HG03571 (cell line): ENCODE measurements at regions not wholly inside any gene's neighbourhood (a gene's known extent, or its start where the extent isn't known, plus 50 kb on each side); places are given as distances from the start of the nearest gene placed in this dataset.
"Not testable (repeated sequence)": the region's sequence is repeated elsewhere in the genome, so short reads cannot be mapped to it uniquely, and the experiment has no call there.

Experiments
- ATAC-seq: cut with Tn5 transposase; IDR thresholded peaks from one replicate; pipeline ENCODE4 v1.9.1; 2021; ENCODE audit not compliant: unreplicated experiment

DNA sequence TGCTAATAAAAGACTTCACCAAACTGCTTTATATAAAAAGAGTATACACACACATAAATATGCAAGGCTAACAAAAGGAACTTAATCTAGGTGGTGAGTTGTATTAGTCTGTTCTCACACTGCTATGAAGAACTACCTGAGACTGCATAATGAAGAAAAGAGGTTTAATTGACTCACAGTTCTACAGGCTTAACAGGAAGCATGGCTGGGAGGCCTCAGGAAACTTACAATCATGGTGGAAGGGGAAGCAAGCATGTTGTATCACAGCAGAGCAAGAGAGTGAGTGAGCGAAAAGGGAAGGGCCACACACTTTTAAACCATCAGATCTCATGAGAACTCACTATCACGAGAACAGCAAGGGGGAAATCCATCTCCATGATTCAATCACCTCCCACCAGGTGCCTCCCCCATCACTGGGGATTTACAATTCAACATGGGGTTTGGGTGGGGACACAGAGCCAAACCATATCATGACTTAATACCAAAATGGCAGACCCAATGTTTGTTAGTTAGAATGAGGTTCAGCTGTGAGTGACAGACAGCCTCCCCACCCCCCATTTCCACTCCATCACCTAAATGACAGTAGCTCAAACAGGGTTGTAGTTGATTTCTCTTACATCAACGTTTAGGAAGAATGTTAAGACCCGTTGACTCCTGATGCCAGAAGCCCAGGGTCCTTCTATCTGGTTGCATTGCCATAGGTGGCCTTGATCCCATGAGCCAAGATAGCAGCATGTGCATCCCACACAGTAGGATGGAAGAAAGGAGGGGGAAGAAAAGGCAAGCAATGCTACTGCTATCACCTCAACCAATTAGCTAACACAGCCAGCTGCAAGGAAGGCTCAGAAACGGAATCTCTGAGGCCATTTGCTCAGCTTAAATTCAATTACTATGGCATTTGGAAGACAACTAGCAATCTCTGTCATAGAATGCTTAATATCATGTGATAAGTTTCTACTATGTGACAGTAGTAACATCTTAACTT, 77.0 kb downstream of the CCDC71L start:
- no peak for ATAC-seq

DNA sequence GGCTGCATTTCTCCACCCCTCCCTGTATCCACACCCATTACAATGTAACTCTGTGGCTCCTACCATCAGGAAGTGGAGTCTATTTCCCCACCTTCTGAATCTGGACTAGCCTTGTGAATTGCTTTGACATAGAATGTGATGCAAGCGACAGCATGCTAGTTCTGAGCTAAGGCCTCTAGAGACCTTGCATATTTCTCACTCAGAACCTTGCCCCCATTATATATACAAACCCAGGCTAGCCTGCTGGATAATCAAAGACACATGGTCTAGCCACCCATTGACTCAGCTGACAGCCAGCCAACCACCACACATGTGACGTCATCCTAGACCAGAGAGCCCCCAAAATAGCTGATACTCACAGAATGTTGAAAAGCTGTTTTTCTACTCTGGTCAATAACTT, 77.9 kb downstream of the CCDC71L start:
- no peak for ATAC-seq

DNA sequence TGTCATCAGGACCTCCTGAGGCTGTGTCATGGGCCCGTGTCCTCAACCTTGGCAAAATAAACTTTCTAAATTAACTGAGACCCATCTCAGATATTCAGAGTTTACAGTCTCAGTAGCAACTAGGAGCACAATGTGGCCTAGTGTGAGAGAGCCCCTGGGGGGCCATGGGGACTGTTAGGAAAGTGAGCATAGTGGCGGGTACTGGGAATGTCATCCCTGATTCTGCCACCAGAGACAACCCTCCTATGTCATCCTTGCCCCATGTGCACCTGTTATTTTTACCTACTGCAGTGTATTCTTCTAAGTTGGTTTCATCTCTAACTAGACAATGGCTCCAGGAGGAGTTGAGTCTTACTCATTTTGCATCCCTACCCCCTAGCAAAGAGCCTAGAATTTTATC, 78.6 kb downstream of the CCDC71L start:
- no peak for ATAC-seq

DNA sequence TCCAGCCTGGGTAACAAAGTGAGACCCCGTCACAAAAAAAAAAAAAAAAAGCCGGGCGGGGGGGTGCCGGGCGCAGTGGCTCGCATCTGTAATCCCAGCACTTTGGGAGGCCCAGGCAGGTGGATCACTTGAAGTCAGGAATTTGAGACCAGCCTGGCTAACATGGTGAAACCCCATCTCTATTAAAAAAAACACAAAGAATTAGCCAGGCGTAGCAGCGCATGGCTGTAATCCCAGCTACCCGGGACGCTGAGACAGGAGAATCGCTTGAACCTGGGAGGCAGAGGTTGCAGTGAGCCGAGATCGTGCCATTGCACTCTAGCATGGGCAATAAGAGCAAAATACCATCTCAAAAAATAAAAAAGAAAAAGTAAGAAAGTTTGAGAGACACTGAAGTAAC, 81.9 kb downstream of the CCDC71L start:
- ATAC-seq: not testable (repeated sequence)

DNA sequence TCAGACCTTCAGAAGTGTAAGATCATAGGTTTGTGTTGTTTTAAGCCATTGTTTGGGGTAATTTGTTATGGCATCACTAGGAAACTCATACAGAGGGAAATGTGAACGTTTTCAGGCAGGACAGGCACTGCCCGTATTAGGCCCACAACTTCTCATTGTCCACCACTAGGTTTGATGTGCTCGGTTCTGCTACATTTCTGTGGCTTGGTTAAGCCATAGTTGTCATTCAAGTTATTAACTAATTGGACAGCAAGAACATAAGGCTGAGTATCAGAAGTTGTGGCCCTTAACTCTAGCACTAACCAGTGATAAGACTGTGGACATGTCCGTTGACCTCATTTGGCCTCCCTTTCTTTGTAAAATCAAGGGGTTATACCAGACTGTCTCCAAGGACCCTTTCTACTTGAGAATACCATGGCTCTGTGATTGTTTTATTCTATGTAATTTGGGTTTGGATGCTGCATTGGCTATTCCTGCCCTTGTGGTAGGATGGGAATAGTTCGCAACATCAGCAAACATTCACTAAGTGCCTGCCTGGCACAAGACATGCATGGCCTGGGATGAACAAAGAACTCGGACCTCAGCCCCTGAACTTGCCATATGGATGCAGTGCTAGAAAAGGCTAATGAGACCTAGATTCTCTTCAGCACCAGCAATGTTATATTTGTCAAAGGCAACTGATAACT, 85.7 kb downstream of the CCDC71L start:
- ATAC-seq: no peak

DNA sequence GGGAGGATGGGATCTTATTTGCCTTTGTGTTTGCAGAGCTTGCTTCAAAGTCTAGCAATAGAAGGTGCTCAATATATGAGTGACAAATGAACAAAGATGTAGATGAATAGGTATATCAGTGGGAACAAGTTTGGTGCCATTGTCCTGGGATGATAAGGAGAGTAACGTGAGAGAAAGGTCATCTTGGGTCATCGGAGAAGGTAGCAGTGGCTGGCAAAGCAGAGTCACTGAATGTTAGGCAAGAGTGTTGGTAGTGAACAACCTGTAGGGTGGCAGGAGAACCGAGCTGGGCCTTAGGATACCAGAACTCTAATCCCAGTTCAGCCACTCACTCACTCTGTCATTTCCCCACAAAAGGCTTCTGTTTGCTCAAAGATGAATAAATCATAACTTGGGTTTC, 87.2 kb downstream of the CCDC71L start:
- no peak for ATAC-seq

DNA sequence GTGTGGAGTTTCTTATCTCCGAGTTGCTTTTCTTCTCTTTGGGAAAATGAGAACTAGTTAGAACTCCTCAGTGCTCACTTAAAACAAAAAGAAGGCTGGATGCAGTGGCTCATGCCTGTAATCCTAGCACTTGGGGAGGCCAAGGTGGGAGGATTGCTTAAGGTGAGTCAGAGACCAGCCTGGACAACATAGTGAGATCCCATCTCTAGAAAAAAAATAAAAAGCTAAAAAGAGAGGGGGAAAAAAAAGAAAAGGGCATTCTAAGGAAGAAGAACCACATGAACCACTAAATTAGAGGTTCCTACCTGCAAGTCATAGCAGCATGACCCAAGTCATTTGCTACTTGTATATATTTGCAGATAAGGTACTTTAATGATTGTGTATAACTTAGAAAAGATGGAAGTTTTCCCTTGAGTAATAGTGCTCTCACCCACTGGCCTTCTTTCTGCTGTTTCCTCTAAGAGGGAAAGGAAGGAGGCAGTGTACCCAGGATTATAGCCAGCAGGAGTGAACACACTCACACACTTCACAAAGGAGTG, 87.8 kb downstream of the CCDC71L start:
- no peak for ATAC-seq

DNA sequence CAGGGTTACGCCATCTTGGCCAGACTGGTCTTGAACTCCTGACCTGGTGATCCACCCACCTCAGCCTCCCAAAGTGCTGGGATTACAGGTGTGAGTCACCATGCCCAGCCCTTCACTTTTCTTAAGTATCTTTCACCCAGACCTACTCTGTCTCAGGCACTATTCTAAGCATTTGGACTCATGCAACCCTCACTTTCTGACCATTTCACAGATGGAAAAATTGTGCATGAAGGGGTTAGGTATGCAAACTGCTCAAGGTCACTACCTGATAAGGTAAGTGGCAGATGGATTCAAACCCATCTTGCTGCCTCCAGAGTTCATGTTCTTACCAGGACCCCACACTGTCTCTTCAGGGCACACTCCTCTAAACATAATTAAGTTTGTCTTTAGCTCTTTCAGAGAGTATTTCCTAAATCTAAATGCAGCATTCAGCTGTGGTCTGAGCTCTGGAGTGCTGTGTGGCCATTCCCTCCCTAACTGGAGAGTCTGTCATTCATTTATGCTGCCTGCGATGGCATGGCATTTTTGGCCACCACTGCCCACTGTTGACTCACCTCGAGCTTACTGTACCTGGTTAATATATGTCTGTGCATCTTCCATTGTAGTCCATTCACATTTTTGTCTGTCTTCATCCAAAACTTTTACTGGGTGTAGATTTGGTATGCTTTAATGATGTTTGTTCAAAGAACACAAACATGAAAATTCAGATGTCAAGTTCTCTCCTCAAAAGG, 88.4 kb downstream of the CCDC71L start:
- ATAC-seq: no peak

DNA sequence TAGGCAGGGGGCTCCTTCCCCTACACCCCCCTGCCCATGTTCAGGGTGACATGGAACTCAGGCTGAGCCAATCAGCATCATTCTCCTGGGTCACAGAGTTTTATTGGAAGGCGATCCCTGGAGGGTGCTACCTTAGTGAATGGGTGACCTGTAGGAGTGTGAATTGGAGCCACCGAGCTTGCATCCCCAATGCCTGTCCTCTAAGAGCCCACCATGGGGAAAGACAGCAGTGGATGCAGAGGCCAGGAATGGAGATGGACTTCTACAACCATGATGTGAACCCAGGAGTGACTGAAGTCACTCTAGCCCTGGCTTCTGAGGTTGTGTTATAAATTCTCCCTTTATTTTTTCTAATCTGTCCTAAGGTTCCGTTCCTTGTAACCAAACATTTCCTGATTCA, 89.4 kb downstream of the CCDC71L start:
- no peak for ATAC-seq

DNA sequence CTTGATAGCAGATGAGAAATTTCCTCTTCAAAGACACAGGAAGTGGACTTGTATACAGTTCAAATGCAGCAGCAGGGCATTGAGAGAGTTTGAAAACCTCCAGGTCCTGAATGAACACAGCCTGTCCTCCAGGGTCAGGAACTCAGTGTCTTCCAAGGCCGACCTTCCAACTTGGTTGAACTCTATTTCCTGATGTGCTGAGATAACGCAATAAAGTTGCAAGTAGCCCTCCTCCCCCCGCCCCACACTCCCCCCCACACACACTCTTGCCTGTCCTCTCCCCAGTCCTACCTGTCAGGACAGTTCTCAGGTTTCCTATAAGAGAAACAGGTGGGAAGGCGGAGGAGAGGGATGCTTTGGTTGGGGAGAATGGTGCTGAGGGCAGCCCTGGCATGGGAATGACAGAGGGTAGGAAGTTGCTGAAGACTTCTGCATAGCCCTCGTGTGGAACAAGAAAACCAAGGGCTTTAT, 90.0 kb downstream of the CCDC71L start:
- no peak for ATAC-seq

DNA sequence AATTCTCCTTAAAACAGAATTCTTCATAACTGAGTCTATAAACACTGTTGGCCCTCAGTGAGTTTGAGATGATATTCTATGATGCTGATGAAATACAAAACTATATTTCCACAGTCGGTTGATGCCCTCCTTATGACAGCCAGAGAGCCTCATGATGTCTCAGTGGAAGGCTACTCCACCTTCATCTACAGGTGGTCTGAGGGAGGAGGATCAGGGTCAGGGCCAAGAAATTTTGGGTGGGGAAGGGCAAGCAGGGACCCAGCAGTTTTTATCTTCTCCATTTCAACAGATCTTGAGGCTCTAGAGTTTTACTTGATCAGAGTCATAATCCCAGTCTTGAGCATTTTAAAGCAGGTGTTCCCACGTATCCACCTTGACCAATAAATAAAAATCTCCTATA, 90.8 kb downstream of the CCDC71L start:
- no peak for ATAC-seq

DNA sequence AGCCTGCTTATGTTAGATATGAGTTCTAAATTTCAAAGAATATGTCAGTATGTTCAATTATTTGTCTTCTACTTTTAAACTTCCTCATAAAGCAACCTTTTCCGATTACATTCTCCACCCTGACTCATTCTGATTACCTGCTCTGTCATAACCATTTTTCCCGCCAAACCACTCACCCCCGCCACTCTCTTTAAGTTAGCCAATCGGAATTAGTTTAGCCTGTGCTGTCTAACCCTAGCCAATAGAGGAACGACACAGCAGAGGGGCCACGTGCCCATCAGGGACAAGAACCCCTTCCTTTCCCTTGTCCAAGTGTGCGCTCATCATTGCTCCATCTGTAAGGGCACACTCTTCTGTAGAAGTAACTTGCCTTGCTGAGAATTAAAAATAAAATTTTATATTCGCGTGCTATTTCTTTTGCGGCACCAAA, 91.4 kb downstream of the CCDC71L start:
- ATAC-seq: no peak

DNA sequence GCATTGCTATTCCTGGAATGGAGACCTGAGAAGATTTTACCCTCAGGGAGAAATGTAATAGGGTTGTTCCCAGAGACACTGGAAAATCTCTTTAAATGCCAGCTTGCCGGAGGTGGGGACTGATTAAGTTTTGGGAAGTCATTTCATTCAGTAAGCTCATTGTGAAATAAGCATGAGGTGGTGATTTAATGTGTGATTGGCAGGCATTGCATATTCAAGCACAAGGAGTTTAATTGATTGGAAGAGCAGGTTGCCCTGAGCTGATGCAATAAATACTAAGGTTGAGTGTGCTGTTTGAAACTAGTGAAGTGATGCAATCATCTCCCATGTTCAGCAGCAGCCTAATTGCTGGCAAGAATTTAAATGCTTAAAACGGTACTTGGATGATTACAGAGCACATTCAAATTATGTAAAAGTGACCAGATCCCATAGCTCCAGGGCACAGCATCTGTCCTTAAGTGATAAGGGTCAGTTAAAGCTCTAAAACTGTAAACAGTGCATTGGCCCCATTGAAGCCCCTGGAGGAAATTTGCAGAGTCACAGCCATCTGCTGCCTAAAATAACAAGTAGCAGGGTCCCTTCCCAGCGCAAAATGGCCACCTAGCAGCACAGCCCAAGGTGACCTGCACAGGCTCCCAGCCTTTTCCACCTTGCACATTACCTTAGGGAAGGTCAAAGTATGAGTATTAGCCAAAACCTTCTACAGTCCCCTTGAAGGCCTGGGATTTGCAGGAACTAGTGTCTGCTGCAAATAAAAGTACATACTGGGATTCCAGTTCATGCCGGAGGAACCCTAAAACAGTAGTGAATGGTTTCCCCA, 92.1 kb downstream of the CCDC71L start:
- ATAC-seq: no peak

DNA sequence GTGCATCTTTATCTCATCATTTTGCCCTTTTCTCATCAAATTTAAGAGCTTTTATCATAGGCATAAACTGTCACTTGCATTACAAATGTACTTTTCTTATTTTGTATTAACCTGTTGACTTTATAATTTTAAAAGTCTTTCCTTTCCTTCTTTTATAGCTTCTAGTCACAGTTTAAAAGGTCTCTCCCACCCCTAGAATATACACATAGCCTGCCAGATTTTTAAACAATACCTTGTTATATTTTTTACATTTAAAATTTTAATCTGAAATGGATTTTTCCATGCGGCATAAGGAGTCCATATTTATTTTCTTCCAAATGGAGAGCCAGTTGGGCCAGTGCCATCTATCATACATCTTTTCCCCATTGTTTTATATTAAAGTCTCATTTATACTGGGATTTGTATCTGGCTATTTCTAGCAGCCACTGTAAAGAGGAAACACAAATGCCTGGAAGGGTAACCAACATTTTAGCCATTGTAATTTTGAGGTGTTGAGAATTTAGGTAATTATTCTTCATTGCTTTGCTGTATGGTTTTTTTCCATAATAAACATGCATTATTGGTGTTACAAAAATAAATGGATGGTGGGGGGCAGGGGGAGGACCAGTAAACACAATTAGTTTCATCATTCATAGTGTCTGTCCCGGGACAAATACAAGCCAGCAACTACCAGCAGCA, 92.8 kb downstream of the CCDC71L start:
- no peak for ATAC-seq

DNA sequence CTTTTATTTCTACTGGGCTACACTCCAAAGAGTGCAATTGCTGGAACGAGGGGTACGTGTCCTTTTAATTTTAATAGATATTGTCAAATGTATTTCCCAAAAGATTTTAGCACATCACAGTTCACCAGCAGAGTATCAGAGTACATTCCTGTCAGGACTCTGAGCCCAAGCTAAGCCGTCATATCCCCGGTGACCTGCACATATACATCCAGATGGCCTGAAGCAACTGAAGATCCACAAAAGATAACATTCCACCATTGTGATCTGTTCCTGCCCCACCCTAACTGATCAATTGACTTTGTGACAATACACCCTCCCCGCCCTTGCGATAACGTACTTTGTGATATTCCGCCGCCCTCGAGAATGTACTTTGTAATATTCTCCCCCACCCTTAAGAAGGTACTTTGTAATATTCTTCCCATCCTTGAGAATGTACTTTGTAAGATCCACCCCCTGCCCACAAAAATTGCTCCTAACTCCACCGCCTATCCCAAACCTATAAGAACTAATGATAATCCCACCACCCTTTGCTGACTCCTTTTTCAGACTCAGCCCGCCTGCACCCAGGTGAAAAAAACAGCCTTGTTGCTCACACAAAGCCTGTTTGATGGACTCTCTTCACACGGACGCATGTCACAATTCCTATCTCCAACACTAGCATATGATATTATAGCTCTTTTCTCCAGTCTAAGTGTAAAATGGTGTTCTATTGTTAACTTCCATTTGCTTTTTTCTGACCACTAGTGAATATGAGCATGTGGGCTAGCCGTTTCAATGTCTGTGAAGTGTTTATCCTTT, 93.6 kb downstream of the CCDC71L start:
- not testable (repeated sequence) for ATAC-seq

DNA sequence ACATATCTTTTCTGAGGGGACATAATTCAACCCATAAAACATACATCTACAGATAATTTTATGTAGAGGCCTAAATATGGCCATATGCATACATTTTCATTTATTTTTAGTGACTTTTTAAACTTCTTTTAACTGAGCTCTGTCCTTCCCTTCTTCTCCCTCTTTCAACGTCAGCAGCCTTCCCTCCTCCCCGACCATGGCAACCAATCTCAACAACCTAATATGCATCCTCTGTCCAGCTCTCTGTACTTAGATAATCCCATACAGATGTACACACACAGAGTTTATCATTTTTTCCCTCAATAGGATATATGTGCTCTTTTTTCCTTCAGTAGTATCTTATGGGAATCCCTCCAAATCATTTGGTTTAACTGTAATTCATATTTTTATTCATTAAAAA, 94.3 kb downstream of the CCDC71L start:
- ATAC-seq: no peak

DNA sequence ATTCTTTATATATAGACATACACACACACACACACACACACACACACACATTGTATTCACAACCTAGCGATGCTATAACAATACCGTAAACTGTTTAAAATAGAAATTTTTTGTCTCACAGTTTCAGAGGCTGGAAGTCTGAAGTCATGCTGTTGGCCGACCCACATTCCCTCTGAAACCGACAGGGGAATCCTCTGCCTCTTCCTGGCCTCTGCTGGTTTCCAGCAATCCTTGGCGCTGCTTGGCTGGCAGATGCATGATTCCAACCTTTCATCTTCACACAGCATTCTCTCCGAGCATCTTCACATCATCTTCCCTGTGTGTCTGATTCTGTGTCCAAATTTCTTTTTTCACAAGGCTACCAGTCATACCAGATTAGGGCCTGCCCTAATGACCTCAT, 94.8 kb downstream of the CCDC71L start:
- ATAC-seq: no peak

DNA sequence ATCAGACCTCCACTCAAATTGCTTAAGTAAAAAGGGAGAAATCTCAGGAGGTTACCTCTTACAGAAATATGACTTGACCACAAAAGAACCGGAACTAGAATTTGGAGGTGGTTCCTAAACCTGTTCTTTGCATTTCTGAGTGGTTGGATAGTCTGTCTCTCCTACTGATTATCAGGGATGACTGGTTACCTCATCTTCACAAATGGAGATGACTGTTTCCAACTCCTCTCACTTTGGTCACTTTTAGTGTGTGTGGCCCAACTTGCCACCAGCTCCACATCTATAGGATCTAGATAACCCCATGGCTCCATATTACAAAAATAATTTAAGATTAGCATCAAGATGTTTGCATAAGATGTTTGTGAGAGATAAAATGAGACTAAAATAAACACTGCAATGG, 95.5 kb downstream of the CCDC71L start:
- no peak for ATAC-seq
